Panc1 (cell line): ENCODE measurements at regions not wholly inside any gene's neighbourhood (a gene's known extent, or its start where the extent isn't known, plus 50 kb on each side); places are given as distances from the start of the nearest gene placed in this dataset.

Experiments
- REST ChIP-seq, 2 experiments: IDR thresholded peaks; 2 replicates each; pipeline ENCODE4 v1.6.1; 2011 to 2012; ENCODE audit warnings: low read depth in 2 of 2, control low read depth in 1 of 2, low read length in 1 of 2, mild to moderate bottlenecking in 1 of 2, moderate library complexity in 1 of 2; ENCODE audit not compliant: insufficient read depth in 1 of 2
- SIN3A ChIP-seq: IDR thresholded peaks from 2 replicates; pipeline ENCODE4 v1.6.1; 2012; ENCODE audit warnings: low read depth, mild to moderate bottlenecking, low read length, moderate library complexity, borderline replicate concordance; ENCODE audit not compliant: insufficient read depth

DNA sequence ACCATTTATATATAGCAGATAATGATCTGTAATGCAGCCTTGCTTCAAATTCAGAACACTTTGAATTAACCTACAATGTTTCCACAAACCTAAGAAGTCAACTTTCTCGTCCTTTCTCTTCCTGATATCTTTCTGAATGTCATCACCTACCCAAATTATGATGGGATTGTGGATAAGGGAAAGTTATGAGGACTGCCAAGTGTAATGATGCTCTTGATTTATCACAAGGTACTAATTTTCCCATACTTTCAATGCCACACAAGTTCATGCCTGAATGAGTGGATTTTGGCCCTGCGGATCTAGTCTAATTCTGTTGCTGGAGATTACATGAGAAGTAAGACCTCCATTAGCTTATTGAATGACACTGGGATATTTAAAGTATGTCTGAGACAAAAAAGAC, 82.6 kb upstream of the NANOGP8 start:
- TF ChIP-seq SIN3A (no peak), REST (IDR thresholded peaks at IDR 0.05; ENCODE audit: insufficient read depth in 1 of 2, low read depth in 2 of 2, low read length in 1 of 2) (no peak)
